ENCODE measurements at regions not wholly inside any gene's neighbourhood (a gene's known extent, or its start where the extent isn't known, plus 50 kb on each side); places are given as distances from the start of the nearest gene placed in this dataset.

GRCh38 chr2:8177566-8177965, 504.3 kb upstream of the ID2 start:
- no peak for DNase-seq (ENCODE audit: low read depth)
- H3K4me3 ChIP-seq (replicated peaks; ENCODE audit: low read depth, low read length) = no peak overlapping the region
- no peak for TF ChIP-seq CTCF (IDR thresholded peaks at IDR 0.05; ENCODE audit: low read length, missing control alignments)

GRCh38 chr2:8178911-8179310, 502.9 kb upstream of the ID2 start:
- TF ChIP-seq CTCF (IDR thresholded peaks at IDR 0.05; ENCODE audit: low read length, missing control alignments) = no peak
- no peak overlapping the region for H3K4me3 ChIP-seq (replicated peaks; ENCODE audit: low read depth, low read length)
- DNase-seq (ENCODE audit: low read depth) = no peak

GRCh38 chr2:8189316-8189715, 492.5 kb upstream of the ID2 start:
- DNase-seq (ENCODE audit: low read depth) = no peak
- no peak for TF ChIP-seq CTCF (IDR thresholded peaks at IDR 0.05; ENCODE audit: low read length, missing control alignments)
- H3K4me3 ChIP-seq (replicated peaks; ENCODE audit: low read depth, low read length) = no peak overlapping the region

GRCh38 chr2:8190279-8190678, 491.6 kb upstream of the ID2 start:
- TF ChIP-seq CTCF (IDR thresholded peaks at IDR 0.05; ENCODE audit: low read length, missing control alignments) = no peak
- H3K4me3 ChIP-seq (replicated peaks; ENCODE audit: low read depth, low read length) = no peak overlapping the region
- no peak for DNase-seq (ENCODE audit: low read depth)

- DNase-seq (ENCODE audit: low read depth) = no peak
- no peak overlapping the region for H3K4me3 ChIP-seq (replicated peaks; ENCODE audit: low read depth, low read length)
- no peak for TF ChIP-seq CTCF (IDR thresholded peaks at IDR 0.05; ENCODE audit: low read length, missing control alignments)
Measured at GRCh38 chr2:8191427-8191826, 490.4 kb upstream of the ID2 start.

GRCh38 chr2:8193146-8193545, 488.7 kb upstream of the ID2 start:
- no peak for TF ChIP-seq CTCF (IDR thresholded peaks at IDR 0.05; ENCODE audit: low read length, missing control alignments)
- DNase-seq (ENCODE audit: low read depth) = no peak

GRCh38 chr2:8193686-8194615, 487.9 kb upstream of the ID2 start:
- DNase-seq (ENCODE audit: low read depth) = no peak
- no peak overlapping the region for H3K4me3 ChIP-seq (replicated peaks; ENCODE audit: low read depth, low read length)
- TF ChIP-seq CTCF (IDR thresholded peaks at IDR 0.05; ENCODE audit: low read length, missing control alignments) = no peak

More at GRCh38 chr2:8193146-8193545, 488.7 kb upstream of the ID2 start:
- no peak overlapping the region for H3K4me3 ChIP-seq (replicated peaks; ENCODE audit: low read depth, low read length)

Data from fibroblast of pulmonary artery (primary cell).